Esophagus muscularis mucosa (tissue), 4 donors: ENCODE measurements at regions not wholly inside any gene's neighbourhood (a gene's known extent, or its start where the extent isn't known, plus 50 kb on each side); places are given as distances from the start of the nearest gene placed in this dataset.

Experiments used
- DNase-seq: peaks from one replicate; pipeline ENCODE4 v3.0.0-alpha.2; 2017; ENCODE audit errors: extremely low spot score
- H3K27ac ChIP-seq, 4 donors: fragments of 200-600 bp; sonication (generic); replicated peaks in 1 of 4; 1 replicate in 3 of 4; 2 replicates in 1 of 4; pipeline ENCODE4 v1.5.1; 2016 to 2019; ENCODE audit warnings: mild to moderate bottlenecking in 1 of 4
- H3K27me3 ChIP-seq, 4 donors: fragments of 200-600 bp; sonication (generic); one replicate each; pipeline versions ENCODE4 v1.5.1 to v1.6.0; 2016 to 2019
- H3K36me3 ChIP-seq, 4 donors: fragments of 200-600 bp; sonication (generic); one replicate each; pipeline ENCODE4 v1.5.1; 2016 to 2019
- H3K4me1 ChIP-seq, 4 donors: fragments of 200-600 bp; sonication (generic); one replicate each; pipeline ENCODE4 v1.5.1; 2016 to 2019
- H3K4me3 ChIP-seq, 4 donors: fragments of 200-600 bp; sonication (generic); 1 replicate in 2 of 4; 2 replicates in 2 of 4; pipeline ENCODE4 v1.5.1; 2016 to 2019; ENCODE audit warnings: mild to moderate bottlenecking in 4 of 4, moderate library complexity in 1 of 4
- H3K9me3 ChIP-seq, 4 donors: fragments of 200-600 bp; sonication (generic); 1 replicate in 3 of 4; 2 replicates in 1 of 4; pipeline ENCODE4 v1.5.1; 2016 to 2019
- EP300 ChIP-seq: sonication (generic); formaldehyde crosslinking; IDR thresholded peaks from one replicate; pipeline ENCODE4 v1.6.1; 2017; ENCODE audit warnings: antibody characterized with exemption
- POLR2A ChIP-seq: fragments of 450-650 bp; IDR thresholded peaks from one replicate; pipeline ENCODE4 v1.6.1; 2017; ENCODE audit warnings: antibody characterized with exemption, moderate library complexity, mild to moderate bottlenecking, low read depth
- POLR2AphosphoS5 ChIP-seq, 2 donors: sonication (generic); formaldehyde crosslinking; IDR thresholded peaks; one replicate each; pipeline ENCODE4 v1.6.1; 2017; ENCODE audit warnings: antibody characterized with exemption in 2 of 2
- WGBS: methylation state at CpG from one replicate; pipeline ENCODE4 v1.1.5; 2018; 5-methylcytosine and 5-hydroxymethylcytosine counted together
- intact Hi-C: fragments of 100-400 bp; cut with DNase I; formaldehyde crosslinking; loops from one replicate; pipeline ENCODE4 v1.15.1; 2023
- TF ChIP-seq, protein P1 (sequence below), 3 experiments: fragments of 200-600 bp in 2 of 3; fragments of 450-650 bp in 1 of 3; sonication (generic) in 2 of 3; IDR thresholded peaks; one replicate each; pipeline ENCODE4 v1.5.1; 2017 to 2019; ENCODE audit warnings: antibody characterized with exemption in 3 of 3, mild to moderate bottlenecking in 2 of 3, moderate library complexity in 1 of 3

DNA sequence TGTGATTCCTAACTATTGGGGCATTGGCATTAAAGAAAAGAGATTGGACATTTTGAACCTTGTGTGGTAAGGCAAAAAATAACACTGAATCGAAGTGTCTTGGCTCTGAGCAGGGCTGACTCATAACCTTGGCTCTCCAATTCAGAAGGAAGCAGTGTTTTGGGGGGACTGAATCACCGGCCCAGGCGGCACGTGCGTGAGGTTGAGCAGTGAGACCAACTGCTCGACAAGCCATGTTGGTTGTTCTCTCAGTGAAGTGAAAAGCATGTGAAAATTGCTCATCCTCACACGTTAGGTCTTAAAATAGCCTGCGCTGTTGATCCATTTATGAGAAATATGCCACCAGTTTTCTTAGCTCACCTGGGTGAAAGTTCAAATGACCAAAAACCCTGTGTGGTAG lies 137.8 kb upstream of the SPACA1 start:
- Histone ChIP-seq H3K4me1 (no peaks in the 10 kb centered on the region), H3K4me3 (no peak overlapping the region), H3K36me3 (no peaks in the 10 kb centered on the region), H3K27ac (no peak overlapping the region), H3K9me3 (no peaks in the 10 kb centered on the region), H3K27me3 (no peaks in the 10 kb centered on the region)
- 62% methylated on average over 8 of the region's 8 CpGs for WGBS
- TF ChIP-seq POLR2AphosphoS5 (IDR thresholded peaks at IDR 0.05): no peak
- TF ChIP-seq, protein P1, sequence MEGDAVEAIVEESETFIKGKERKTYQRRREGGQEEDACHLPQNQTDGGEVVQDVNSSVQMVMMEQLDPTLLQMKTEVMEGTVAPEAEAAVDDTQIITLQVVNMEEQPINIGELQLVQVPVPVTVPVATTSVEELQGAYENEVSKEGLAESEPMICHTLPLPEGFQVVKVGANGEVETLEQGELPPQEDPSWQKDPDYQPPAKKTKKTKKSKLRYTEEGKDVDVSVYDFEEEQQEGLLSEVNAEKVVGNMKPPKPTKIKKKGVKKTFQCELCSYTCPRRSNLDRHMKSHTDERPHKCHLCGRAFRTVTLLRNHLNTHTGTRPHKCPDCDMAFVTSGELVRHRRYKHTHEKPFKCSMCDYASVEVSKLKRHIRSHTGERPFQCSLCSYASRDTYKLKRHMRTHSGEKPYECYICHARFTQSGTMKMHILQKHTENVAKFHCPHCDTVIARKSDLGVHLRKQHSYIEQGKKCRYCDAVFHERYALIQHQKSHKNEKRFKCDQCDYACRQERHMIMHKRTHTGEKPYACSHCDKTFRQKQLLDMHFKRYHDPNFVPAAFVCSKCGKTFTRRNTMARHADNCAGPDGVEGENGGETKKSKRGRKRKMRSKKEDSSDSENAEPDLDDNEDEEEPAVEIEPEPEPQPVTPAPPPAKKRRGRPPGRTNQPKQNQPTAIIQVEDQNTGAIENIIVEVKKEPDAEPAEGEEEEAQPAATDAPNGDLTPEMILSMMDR (IDR thresholded peaks at IDR 0.05): no peak
- TF ChIP-seq POLR2A: no peak
- no peak for TF ChIP-seq EP300
- intact Hi-C loops: no loop called here
- DNase-seq: no peak

DNA sequence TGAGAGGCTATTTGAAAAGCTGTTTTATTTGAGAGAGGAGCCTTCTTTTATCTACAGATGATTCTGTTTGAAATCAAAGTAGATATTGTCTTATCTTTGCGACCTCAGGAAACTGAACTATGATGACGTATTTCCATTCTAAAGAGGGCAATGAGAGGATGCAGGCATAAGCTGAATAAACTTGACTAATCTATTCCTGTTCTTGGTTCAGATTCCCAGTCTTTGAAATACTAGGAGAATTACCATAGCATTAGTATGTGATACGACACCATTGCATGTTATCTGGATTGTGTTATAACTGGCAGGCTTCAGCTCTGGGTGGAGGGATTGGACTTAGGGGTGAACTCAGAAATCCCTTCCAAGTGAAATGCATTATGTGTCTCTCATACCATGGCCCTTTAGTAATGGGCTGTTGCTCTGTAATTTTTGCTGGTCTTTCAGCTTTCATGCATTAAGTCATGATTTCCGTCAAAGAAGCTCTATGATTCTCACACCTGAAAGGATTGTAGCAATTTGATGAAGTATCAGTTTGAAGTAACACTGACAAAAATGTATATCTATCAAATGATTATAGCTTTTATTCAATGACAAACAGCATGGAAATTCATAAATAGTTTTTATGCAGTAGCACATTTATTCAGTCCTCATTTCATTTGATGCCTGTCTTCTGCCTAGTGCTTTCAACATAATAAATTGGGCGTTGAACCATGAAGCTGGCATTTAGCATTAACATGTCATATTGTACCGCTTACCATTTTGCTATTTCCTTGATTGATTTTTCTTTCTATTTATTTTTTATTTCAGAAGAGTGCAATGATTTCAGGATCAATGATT lies 138.4 kb upstream of the SPACA1 start:
- no peaks in the 10 kb centered on the region for H3K27me3 ChIP-seq
- TF ChIP-seq POLR2A (no peak), POLR2AphosphoS5 (IDR thresholded peaks at IDR 0.05) (no peak), EP300 (no peak)
- TF ChIP-seq, protein P1 (IDR thresholded peaks at IDR 0.05): no peak
- no peak overlapping the region for H3K27ac ChIP-seq
- H3K4me3 ChIP-seq: no peak overlapping the region
- H3K36me3 ChIP-seq: no peaks in the 10 kb centered on the region
- DNase-seq: no peak
- 80% methylated on average over 6 of the region's 6 CpGs for WGBS
- H3K9me3 ChIP-seq: no peaks in the 10 kb centered on the region
- intact Hi-C loops: no loop called here
- H3K4me1 ChIP-seq: no peaks in the 10 kb centered on the region

DNA sequence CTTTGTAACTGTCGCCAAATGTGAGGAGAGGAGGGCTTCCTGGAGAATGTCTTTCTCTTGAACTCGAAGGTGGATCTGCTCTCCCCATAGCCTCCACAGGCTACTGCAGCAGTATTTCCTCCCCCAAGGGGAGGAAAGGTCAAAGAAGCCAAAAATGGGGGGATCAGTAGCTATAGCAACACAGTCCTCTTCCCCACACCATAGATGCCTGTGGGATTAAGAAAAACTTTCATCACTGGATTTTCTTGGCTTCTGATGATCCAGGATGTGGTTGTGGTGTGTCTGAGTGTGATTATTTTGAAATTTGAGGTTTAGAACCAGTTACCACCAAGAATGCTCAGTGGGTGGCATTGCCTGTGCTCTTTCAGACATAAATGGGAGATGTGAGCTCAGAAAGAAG lies 140.1 kb upstream of the SPACA1 start:
- H3K9me3 ChIP-seq: no peaks in the 10 kb centered on the region
- no peak for TF ChIP-seq POLR2AphosphoS5 (IDR thresholded peaks at IDR 0.05)
- TF ChIP-seq EP300: no peak
- no peak for TF ChIP-seq POLR2A
- TF ChIP-seq, protein P1 (IDR thresholded peaks at IDR 0.05): no peak
- no peak overlapping the region for H3K27ac ChIP-seq
- intact Hi-C loops: no loop called here
- no peaks in the 10 kb centered on the region for H3K4me1 ChIP-seq
- DNase-seq: no peak
- no peaks in the 10 kb centered on the region for H3K36me3 ChIP-seq
- no peaks in the 10 kb centered on the region for H3K27me3 ChIP-seq
- WGBS: 58% methylated on average over 2 of the region's 2 CpGs
- no peak overlapping the region for H3K4me3 ChIP-seq

DNA sequence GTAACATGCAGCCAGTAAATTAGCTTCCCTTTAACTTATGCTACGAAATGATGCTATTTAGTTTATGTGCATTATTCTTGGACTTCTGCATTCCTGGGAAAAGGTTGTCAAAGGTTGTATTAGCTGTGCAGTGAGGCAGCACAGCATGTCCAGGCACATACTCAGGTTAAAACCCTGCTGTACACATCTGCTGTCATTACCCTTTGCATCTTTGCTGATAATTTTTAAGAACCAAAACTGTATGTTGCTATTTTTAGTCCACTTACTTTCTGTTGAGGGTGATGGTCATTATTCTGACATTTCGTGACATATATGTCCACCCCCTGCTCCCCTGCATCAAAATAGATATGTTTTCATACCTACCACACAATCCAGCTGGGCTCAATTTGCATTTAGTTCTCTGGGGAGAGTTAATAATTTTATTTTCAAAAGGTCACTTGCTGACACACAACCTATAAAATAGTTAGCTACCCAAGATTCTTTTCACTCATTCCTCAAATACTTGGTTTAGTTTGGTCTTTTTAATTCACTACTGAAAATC lies 142.5 kb upstream of the SPACA1 start:
- no peaks in the 10 kb centered on the region for H3K9me3 ChIP-seq
- no peak for DNase-seq
- H3K27ac ChIP-seq: no peak overlapping the region
- H3K4me3 ChIP-seq: no peak overlapping the region
- intact Hi-C loops: no loop called here
- no peaks in the 10 kb centered on the region for H3K4me1 ChIP-seq
- no peak for TF ChIP-seq POLR2A
- no peak for TF ChIP-seq POLR2AphosphoS5 (IDR thresholded peaks at IDR 0.05)
- TF ChIP-seq EP300: no peak
- TF ChIP-seq, protein P1 (IDR thresholded peaks at IDR 0.05): no peak
- H3K27me3 ChIP-seq: no peaks in the 10 kb centered on the region
- no peaks in the 10 kb centered on the region for H3K36me3 ChIP-seq
- 70% methylated on average over 2 of the region's 2 CpGs for WGBS

DNA sequence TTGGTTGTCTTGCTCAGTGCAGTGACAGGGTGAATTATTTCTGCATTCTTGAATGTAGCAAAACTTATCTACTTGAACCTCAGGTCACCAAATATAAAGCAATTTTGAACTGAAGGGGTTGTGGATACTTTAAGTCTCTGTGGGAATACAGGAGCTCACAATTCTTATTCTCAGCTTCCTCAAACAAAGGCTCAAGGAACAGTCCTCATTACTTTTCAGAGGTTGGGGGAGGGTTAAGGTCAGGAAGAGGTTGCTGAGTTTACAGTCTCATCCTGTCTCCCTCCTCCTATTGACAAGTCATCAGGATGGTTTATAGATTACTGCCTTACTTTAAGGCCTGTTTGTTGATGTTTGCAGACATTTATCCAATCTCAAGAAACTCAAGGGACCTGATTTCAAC lies 143.6 kb upstream of the SPACA1 start:
- TF ChIP-seq POLR2AphosphoS5 (IDR thresholded peaks at IDR 0.05): no peak
- TF ChIP-seq, protein P1 (IDR thresholded peaks at IDR 0.05): no peak
- H3K9me3 ChIP-seq: no peaks in the 10 kb centered on the region
- intact Hi-C loops: no loop called here

More for the DNA sequence above, 143.6 kb upstream of the SPACA1 start:
- Histone ChIP-seq H3K36me3 (no peaks in the 10 kb centered on the region), H3K27me3 (no peaks in the 10 kb centered on the region), H3K27ac (no peak overlapping the region), H3K4me1 (no peaks in the 10 kb centered on the region), H3K4me3 (no peak overlapping the region)
- DNase-seq: no peak
